Glutamatergic neuron (in vitro differentiated cells): ENCODE measurements at regions not wholly inside any gene's neighbourhood (a gene's known extent, or its start where the extent isn't known, plus 50 kb on each side); places are given as distances from the start of the nearest gene placed in this dataset.

Source experiments
- DNase-seq: peaks from one replicate; pipeline ENCODE4 v3.0.0; 2022
- H3K27ac Mint-ChIP-seq: one replicate; pipeline ENCODE4 v1.8.0; 2020; ENCODE audit warnings: mild to moderate bottlenecking, mixed read lengths, inconsistent platforms; ENCODE audit not compliant: unreplicated experiment
- H3K27me3 Mint-ChIP-seq: one replicate; pipeline ENCODE4 v1.8.0; 2020; ENCODE audit warnings: mild to moderate bottlenecking, moderate library complexity, mixed read lengths, inconsistent platforms; ENCODE audit not compliant: unreplicated experiment
- H3K36me3 Mint-ChIP-seq: one replicate; pipeline ENCODE4 v1.8.0; 2020; ENCODE audit warnings: mild to moderate bottlenecking, mixed read lengths, inconsistent platforms; ENCODE audit not compliant: unreplicated experiment
- H3K4me1 Mint-ChIP-seq: one replicate; pipeline ENCODE4 v1.8.0; 2020; ENCODE audit warnings: mild to moderate bottlenecking, low read depth, mixed read lengths, inconsistent platforms; ENCODE audit not compliant: unreplicated experiment
- H3K4me3 Mint-ChIP-seq: one replicate; pipeline ENCODE4 v1.8.0; 2020; ENCODE audit warnings: mild to moderate bottlenecking, mixed read lengths, inconsistent platforms; ENCODE audit not compliant: unreplicated experiment
- H3K9me3 Mint-ChIP-seq: one replicate; pipeline ENCODE4 v1.8.0; 2020; ENCODE audit warnings: mild to moderate bottlenecking, moderate library complexity, mixed read lengths, inconsistent platforms; ENCODE audit not compliant: unreplicated experiment
- CTCF ChIP-seq: fragments of 200-600 bp; sonication (generic); IDR thresholded peaks from one replicate; pipeline ENCODE4 v1.5.0; 2021; ENCODE audit not compliant: partially characterized antibody, unreplicated experiment

GRCh38 chr10:62661143-62661542 is 143.4 kb upstream of the ADO start:
- no peak overlapping the region for H3K4me3 Mint-ChIP-seq
- H3K36me3 Mint-ChIP-seq = no peaks in the 10 kb centered on the region
- no peak overlapping the region for H3K27ac Mint-ChIP-seq
- no peak for DNase-seq
- no peaks in the 10 kb centered on the region for H3K4me1 Mint-ChIP-seq
- peaks cover 1% of the 10 kb centered on the region for H3K27me3 Mint-ChIP-seq
- H3K9me3 Mint-ChIP-seq = no peaks in the 10 kb centered on the region
- TF ChIP-seq CTCF = no peak

- H3K27ac Mint-ChIP-seq = no peak overlapping the region
- TF ChIP-seq CTCF = no peak
- no peak for DNase-seq
- no peaks in the 10 kb centered on the region for H3K4me1 Mint-ChIP-seq
- no peaks in the 10 kb centered on the region for H3K9me3 Mint-ChIP-seq
- peaks cover 1% of the 10 kb centered on the region for H3K27me3 Mint-ChIP-seq
- H3K4me3 Mint-ChIP-seq = no peak overlapping the region
- H3K36me3 Mint-ChIP-seq = no peaks in the 10 kb centered on the region
Observed at GRCh38 chr10:62662486-62662885, 142.0 kb upstream of the ADO start.

DNA sequence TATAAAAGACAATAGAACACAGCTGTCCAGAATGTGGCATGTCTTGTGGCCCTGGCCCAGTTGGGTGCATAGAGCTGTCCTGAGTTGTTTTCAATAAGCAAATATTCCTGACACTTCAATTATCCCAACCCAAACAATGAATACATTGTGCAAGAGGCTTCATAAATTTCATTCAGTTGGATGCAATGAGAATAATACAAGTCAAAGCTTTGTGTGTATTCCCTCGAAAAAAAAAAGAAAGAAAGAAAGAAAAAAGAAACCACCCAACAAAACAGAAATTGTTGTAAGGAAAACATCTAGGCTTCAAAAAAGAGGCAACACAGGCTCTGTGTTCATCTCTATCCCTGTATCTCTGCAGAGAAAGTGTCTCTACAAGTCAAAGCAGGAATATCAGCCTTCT is 138.7 kb upstream of the ADO start:
- no peak for TF ChIP-seq CTCF
- Mint-ChIP-seq H3K9me3 (no peaks in the 10 kb centered on the region), H3K27me3 (peaks cover 3% of the 10 kb centered on the region), H3K4me1 (no peaks in the 10 kb centered on the region), H3K36me3 (no peaks in the 10 kb centered on the region), H3K4me3 (no peak overlapping the region), H3K27ac (no peak overlapping the region)
- DNase-seq = no peak

DNA sequence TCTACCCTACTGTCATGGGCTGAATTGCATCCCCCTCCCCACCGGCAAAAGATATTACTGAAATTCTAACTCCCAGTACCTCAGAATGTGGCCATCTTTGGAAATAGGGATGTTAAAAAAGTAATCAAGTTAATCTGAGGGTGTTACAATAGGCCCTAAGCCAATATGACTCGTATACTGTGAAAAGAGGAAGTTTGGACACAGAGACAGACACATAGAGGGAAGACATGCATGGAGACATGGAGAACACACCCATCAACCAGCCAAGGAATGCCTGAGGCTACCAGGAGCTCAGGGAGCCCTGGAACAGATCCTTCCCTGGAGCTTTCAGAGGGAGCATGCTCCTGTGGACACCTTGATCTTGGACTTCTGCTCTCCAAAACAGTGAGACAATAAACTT is 138.2 kb upstream of the ADO start:
- Mint-ChIP-seq H3K27me3 (peaks cover 3% of the 10 kb centered on the region), H3K36me3 (no peaks in the 10 kb centered on the region), H3K4me3 (no peak overlapping the region), H3K9me3 (no peaks in the 10 kb centered on the region), H3K4me1 (no peaks in the 10 kb centered on the region), H3K27ac (no peak overlapping the region)
- no peak for DNase-seq
- TF ChIP-seq CTCF = no peak

- Mint-ChIP-seq H3K36me3 (no peaks in the 10 kb centered on the region), H3K4me1 (no peaks in the 10 kb centered on the region), H3K9me3 (no peaks in the 10 kb centered on the region), H3K27me3 (peaks cover 2% of the 10 kb centered on the region), H3K27ac (no peak overlapping the region), H3K4me3 (no peak overlapping the region)
- TF ChIP-seq CTCF = no peak
- DNase-seq = no peak
Observed at GRCh38 chr10:62669341-62669740, 135.2 kb upstream of the ADO start.
